ENCODE measurements at regions not wholly inside any gene's neighbourhood (a gene's known extent, or its start where the extent isn't known, plus 50 kb on each side); places are given as distances from the start of the nearest gene placed in this dataset.

DNA sequence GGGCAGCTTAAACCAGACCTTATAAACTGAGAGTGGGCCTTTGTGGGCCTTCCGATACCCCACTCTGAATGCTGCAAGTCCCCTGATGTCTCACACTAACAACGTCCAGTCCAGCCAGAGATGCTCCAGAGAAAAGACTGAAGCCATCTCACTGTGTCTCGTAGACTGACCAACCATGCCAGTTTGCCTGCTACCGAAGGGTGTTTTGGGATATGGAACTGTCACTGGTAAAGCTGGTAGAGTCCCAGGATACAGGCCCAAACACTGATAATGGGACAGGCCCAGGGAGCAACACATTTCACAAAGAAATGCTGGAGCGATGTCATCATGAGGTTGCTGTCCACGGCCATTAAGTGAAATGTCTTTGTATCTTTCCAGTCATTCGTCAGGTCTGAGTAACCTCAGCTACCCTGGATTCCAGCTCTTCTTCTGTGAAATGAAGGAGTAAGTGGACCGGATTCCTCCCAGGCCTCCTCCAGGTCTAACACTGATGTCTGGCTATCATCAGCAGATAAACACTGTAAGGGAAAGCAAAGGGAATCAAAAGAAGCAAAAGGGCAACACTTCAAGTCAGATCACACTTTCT lies 81.6 kb downstream of the SLC5A7 start:
- intact Hi-C loops (cut with micrococcal nuclease) = no loop called here

DNA sequence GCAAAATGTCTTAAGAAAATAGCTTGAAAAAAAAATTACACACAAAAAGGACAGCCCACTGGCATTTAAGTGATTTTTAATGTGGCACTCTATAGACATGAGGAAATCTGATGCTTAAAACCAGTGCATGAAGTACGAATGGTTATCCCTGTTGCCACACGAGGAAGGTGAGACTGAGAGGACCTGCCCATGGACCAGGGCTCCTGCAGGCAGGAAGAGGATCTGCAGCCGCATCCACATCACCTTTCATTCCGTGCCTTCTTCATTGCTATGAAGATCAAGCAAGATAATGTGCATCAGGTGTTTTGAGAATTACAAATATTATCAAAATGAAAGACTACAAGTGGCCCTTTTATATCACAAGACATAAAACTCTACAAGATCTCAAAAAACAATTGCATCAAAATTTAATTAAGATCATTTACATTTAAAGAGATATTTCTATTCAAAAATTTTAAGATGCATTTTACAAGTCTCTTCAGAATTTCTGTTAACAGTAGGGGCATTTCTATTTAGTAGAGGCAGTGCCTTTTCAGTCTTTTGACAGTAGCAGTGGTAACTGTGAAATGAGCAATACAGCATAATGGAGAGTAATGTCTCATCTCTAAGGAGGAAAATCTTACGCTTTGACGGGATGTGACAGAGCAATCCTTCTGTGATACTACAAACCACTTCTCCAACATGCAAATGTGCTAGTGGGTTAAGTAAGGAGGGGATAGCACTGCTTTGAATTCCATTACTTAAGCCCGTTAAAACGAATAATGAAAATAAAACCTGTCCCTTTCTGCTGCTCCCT lies 83.4 kb downstream of the SLC5A7 start:
- intact Hi-C loops (cut with micrococcal nuclease) = no loop called here

DNA sequence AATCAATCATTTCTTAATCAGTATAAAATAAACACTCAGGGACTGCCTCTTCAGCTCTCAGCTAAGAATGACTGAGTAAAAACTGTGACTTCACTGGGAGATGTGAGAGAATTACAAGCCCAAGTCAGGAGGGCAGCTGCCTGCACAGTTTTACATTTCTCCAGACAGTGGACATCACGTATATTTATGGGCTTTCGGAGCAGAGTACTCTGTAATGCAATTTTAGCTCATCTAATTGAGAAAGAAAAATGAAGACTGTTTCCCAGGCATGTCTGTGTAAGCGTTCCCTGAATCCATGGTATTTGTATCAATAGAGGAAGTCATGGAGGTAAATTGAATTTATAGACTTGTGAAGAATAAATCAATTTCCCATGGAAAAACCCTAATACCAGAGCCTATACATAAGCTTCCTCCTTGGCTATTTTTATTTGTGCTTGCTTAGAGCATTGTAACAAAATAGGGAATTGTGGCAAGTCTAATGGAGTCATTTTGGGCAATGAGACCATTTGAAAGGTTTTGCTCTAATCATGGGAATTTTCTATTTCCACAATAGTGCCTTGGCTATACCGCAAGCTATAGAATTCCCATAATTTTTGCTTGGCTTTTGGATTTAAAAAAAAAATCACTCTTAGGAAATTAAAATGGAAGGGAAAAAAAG lies 87.2 kb downstream of the SLC5A7 start:
- intact Hi-C loops (cut with micrococcal nuclease) = no loop called here

GRCh38 chr2:108074150-108074549 lies 87.8 kb downstream of the SLC5A7 start:
- intact Hi-C loops (cut with micrococcal nuclease) = no loop called here

GRCh38 chr2:108074946-108075345 lies 88.6 kb downstream of the SLC5A7 start:
- intact Hi-C loops (cut with micrococcal nuclease) = no loop called here

- intact Hi-C loops (cut with micrococcal nuclease) = no loop called here
These were observed 90.2 kb downstream of the SLC5A7 start for GRCh38 chr2:108076527-108076926.

DNA sequence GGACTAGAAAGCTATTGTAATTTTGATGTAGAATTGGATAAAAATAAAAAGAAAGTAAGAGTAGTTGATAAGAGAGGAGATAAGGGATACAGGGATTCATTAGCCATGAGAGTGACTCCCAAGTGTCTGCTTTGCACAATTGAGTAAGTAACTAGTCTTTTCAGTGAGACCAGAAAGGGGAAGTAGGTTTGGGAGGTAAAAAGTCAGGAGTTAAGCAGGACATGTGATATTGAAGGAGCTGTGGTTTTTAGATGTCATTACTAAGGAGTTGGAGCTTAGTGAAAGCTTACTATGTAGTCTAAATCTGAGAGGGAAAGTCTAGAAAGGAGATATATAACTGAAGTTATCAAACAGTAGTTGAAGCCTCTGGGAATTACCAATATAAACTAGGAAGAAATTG lies 93.4 kb downstream of the SLC5A7 start:
- intact Hi-C loops (cut with micrococcal nuclease) = no loop called here

DNA sequence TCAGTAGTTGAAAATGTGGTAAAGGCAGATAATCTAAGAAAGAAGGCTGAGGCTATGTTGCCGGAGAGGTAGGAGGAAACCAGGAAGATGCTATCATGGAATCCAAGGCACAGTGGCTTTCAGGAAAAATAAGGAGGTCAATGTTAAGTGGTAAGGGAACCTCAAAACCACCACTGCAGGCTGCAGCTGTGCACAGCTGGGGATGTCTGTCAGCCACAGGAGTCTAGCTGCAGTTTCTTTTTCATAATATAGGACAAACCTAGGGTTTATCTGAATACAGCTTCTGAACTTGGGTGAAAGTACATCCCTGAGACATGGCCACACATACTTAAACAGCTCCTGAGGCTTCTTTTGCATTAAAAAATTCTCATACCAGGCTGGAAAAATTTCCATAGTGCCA lies 93.9 kb downstream of the SLC5A7 start:
- intact Hi-C loops (cut with micrococcal nuclease) = no loop called here

DNA sequence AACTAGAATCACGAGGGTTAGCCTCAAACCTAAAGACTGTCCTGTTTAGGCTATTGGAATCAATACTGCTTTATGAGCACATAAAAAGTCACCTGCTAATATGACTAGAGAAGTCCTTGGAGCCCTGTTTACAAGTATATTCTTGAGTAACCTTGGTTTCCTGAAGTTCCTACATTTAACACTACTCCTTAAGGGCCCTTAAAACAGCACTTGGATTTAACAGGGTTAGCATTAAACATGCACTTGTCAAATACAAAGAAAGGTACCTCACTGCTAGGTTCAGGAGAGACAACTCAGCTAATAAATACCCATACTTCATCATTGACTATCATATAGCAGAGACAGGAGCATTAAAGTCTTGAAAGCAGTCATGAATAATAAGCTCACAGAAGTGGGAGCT lies 96.7 kb downstream of the SLC5A7 start:
- intact Hi-C loops (cut with micrococcal nuclease) = no loop called here

- intact Hi-C loops (cut with micrococcal nuclease) = no loop called here
These were observed 98.0 kb downstream of the SLC5A7 start for GRCh38 chr2:108084311-108084710.

GRCh38 chr2:108092886-108093285 lies 106.6 kb downstream of the SLC5A7 start:
- intact Hi-C loops (cut with micrococcal nuclease) = no loop called here

- intact Hi-C loops (cut with micrococcal nuclease) = no loop called here
These were observed 115.2 kb downstream of the SLC5A7 start for GRCh38 chr2:108101481-108101880.

- intact Hi-C loops (cut with micrococcal nuclease) = no loop called here
These were observed 120.4 kb downstream of the SLC5A7 start for GRCh38 chr2:108106731-108107130.

DNA sequence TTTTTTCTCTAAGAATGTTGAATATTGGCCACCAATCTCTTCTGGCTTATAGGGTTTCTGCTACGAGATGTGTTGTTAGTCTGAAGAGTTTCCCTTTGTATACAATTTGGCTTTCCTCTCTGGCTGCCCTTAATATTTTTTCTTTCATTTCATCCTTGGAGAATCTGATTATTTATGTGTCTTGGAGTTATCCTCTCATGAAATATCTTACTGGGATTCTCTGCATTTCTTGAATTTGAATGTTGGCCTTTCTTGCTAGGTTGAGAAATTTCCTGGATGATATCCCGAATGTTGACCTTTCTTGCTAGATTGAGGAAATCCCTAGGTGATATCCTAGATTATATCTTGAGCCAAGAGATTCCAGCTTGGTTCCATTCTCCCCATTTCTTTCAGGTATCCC lies 125.6 kb downstream of the SLC5A7 start:
- intact Hi-C loops (cut with micrococcal nuclease) = no loop called here

DNA sequence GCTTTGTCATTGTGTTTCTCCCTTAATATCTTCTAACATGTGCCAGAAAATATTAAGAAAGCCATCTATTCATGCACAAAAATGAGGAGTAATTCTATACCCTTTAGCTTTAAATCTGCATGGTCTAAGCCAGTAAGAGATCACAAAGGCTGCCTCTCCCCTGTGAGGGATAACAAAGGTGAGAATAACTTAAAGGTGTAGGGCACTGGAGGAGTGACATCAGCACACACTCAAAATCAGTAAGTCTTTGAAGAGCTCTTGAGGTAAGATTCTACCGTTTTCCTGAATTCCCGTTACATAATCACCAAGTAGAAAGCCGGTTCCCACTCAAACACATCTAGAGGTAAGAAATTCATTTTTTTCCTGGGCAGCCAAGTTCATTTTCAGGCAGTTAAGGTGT lies 123.9 kb upstream of the SULT1C3 start:
- intact Hi-C loops (cut with micrococcal nuclease) = no loop called here

DNA sequence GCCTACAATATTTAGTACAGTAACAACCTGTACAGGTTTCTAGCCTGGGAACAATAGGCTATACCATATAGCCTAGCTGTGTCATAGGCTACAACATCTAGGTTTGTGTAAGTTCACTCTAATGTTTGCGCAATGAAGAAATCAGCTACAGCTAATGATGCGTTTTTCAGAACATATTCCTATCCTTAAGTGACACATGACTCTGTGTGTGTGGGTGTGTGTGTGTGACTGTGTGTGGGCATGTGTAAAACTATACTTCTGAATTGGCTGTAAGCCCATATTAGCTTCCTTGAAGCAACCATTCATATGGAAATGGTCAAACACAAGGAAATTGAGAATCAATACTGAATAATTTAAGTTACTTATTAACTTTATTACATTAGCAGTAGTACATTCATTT lies 120.8 kb upstream of the SULT1C3 start:
- intact Hi-C loops (cut with micrococcal nuclease) = no loop called here

DNA sequence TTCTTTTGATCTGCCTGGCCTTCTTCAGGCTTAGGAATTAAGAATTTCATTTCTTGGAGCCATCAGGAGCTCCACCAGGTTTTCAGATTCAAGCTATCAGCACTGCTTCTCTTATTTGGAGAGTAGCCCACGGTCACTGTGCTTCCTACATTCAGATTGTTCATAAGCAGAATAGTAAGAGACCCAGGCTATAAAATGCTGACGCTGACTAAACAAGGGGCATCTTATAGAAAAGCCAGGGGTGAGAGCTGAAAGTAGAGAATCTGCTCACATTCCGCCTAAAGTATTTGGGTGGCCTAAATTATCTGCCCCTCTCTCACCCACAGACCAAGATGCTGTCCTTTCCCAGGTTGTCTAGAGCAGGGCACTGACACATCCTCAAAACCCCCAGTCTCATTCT lies 120.3 kb upstream of the SULT1C3 start:
- intact Hi-C loops (cut with micrococcal nuclease) = no loop called here

- intact Hi-C loops (cut with micrococcal nuclease) = no loop called here
These were observed 114.9 kb upstream of the SULT1C3 start for GRCh38 chr2:108124736-108125495.

DNA sequence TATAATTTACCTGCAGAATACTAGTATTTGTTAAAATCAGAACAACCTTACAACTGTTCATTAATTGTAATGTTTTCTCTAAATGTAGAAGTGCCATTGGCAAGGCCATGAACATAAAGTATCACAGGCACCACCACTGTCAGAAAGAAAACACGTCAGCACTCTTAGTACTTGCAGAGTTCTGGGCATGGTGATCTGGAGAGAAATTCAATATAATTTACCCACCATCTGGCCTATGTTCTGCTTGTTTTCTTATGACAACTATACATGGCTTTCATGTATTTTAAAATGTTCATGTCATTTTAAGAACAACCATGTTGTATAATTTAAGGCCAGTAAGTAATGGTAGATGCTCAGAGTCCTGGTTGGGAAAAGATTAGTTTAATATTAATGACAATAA lies 114.2 kb upstream of the SULT1C3 start:
- intact Hi-C loops (cut with micrococcal nuclease) = no loop called here

GRCh38 chr2:108128249-108128648 lies 111.5 kb upstream of the SULT1C3 start:
- intact Hi-C loops (cut with micrococcal nuclease) = no loop called here

GRCh38 chr2:108129636-108130035 lies 110.1 kb upstream of the SULT1C3 start:
- intact Hi-C loops (cut with micrococcal nuclease) = no loop called here

DNA sequence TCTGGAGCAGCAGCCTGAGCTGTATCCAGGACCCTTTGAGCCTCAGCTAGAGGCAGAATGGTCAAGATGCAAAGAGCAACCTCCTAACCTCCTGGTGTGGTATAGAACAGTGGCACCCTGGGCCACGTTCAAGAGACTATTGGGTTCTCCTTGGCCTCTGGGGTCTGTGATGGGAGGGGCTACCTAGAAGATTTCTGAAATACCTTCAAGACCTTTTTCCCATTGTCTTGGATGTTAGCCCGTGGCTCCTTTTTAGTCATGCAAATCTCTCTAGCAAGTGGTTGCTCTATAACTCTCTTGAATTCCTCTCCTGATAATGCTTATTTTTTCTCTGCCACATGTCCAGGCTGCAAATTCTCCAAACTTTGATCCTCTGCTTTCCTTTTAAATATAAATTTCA lies 106.3 kb upstream of the SULT1C3 start:
- intact Hi-C loops (cut with micrococcal nuclease) = no loop called here
